Body of pancreas (tissue), 4 donors: ENCODE measurements at regions not wholly inside any gene's neighbourhood (a gene's known extent, or its start where the extent isn't known, plus 50 kb on each side); places are given as distances from the start of the nearest gene placed in this dataset.

Experiments used
- POLR2A ChIP-seq, 3 donors: fragments of 450-650 bp; IDR thresholded peaks; one replicate each; pipeline ENCODE4 v1.6.1; 2016; ENCODE audit warnings: antibody characterized with exemption in 3 of 3, mild to moderate bottlenecking in 2 of 3
- TF ChIP-seq, protein P1 (sequence below), 7 experiments: fragments of 450-650 bp in 4 of 7; fragments of 200-600 bp in 3 of 7; sonication (generic) in 3 of 7; IDR thresholded peaks; one replicate each; pipeline ENCODE4 v1.5.1; 2016 to 2019; ENCODE audit warnings: antibody characterized with exemption in 7 of 7

DNA sequence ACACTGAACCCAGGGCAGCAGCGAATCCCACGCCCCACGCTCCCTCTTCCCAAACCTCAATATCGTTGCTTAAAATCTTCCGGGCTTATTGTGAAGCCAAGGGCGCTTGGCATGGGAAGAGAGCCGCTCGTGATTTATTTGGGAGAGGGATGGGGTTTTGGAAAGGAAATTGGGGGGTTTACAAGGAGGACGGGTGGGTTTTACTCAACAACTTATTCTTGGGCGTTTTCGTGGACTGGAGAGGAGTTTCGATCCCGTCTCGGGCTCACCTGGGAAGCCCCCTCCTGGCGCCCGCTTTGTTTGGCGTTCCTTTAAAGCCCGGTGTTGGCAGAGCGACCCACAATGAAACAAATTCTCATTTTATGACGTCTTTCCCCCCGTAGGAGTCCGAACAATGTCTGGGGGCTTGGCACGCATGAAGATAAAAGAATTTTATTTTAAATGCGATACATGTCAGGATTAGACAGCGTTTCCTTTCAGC lies 135.3 kb downstream of the INSIG2 start:
- TF ChIP-seq, protein P1, sequence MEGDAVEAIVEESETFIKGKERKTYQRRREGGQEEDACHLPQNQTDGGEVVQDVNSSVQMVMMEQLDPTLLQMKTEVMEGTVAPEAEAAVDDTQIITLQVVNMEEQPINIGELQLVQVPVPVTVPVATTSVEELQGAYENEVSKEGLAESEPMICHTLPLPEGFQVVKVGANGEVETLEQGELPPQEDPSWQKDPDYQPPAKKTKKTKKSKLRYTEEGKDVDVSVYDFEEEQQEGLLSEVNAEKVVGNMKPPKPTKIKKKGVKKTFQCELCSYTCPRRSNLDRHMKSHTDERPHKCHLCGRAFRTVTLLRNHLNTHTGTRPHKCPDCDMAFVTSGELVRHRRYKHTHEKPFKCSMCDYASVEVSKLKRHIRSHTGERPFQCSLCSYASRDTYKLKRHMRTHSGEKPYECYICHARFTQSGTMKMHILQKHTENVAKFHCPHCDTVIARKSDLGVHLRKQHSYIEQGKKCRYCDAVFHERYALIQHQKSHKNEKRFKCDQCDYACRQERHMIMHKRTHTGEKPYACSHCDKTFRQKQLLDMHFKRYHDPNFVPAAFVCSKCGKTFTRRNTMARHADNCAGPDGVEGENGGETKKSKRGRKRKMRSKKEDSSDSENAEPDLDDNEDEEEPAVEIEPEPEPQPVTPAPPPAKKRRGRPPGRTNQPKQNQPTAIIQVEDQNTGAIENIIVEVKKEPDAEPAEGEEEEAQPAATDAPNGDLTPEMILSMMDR (IDR thresholded peaks at IDR 0.05), result no peak
- no peak for TF ChIP-seq POLR2A (IDR thresholded peaks at IDR 0.05)
